Psoas muscle (tissue), 7 donors: ENCODE measurements at regions not wholly inside any gene's neighbourhood (a gene's known extent, or its start where the extent isn't known, plus 50 kb on each side); places are given as distances from the start of the nearest gene placed in this dataset.

Source experiments
- ATAC-seq, 4 donors: fragments of 200-7000 bp; cut with Tn5 transposase; one replicate each; pipeline ENCODE4 v1.9.1; 2020; ENCODE audit warnings: moderate library complexity in 3 of 4, mild to moderate bottlenecking in 2 of 4
- DNase-seq, 2 donors: peaks; one replicate each; pipeline ENCODE4 v3.0.0-alpha.2; 2020
- H3K27ac ChIP-seq: fragments of 200-600 bp; one replicate; pipeline ENCODE4 v1.8.0; 2022
- H3K27me3 ChIP-seq, 3 donors: fragments of 200-600 bp in 1 of 3; one replicate each; pipeline versions ENCODE4 v1.6.1 to v1.8.0; 2013 to 2022; ENCODE audit warnings: low read length in 2 of 3, mild to moderate bottlenecking in 2 of 3, moderate library complexity in 1 of 3; ENCODE audit not compliant: insufficient read depth in 3 of 3
- H3K36me3 ChIP-seq, 2 donors: fragments of 200-600 bp in 1 of 2; one replicate each; pipeline versions ENCODE4 v1.6.1 to v1.8.0; 2013 to 2022; ENCODE audit warnings: low read depth in 1 of 2, mild to moderate bottlenecking in 1 of 2, moderate library complexity in 1 of 2; ENCODE audit not compliant: insufficient read depth in 1 of 2
- H3K4me1 ChIP-seq: fragments of 200-600 bp; one replicate; pipeline ENCODE4 v1.8.0; 2022
- H3K4me3 ChIP-seq: fragments of 200-600 bp; one replicate; pipeline ENCODE4 v1.8.0; 2022; ENCODE audit warnings: mild to moderate bottlenecking
- H3K9me3 ChIP-seq: fragments of 200-600 bp; one replicate; pipeline ENCODE4 v1.8.0; 2022
- CTCF ChIP-seq: fragments of 200-600 bp; IDR thresholded peaks from one replicate; pipeline ENCODE4 v1.8.0; 2022; ENCODE audit warnings: antibody characterized with exemption
- WGBS, 3 donors: extraction: QIAGEN DNeasy Blood & Tissue Kit; methylation state at CpG; one replicate each; pipeline versions ENCODE4 v1.1.6 to v1.1.7; 2013; 5-methylcytosine and 5-hydroxymethylcytosine counted together
- intact Hi-C, 2 donors: fragments of 100-400 bp; cut with DNase I; formaldehyde crosslinking; loops; one replicate each; pipeline versions ENCODE4 v1.11.0 to v1.14.2; 2022
- donor health status: healthy with polysubstance abuse.
- donor health status: DM: no; HTN: no; CAD: no; lungs with moderate emphysema.
- donor health status: Bipolar disorder and iron deficiency.
- donor health status: healthy.
- donor health status: DM: yes; HTN: yes; CAD: no.
- donor health status: DM: no; HTN: no; CAD: no.
- donor health status: DM: yes; HTN: yes; CAD: no.

- WGBS, 3 donors: 72 to 76% (median 75%) methylated on average over 3 of the region's 3 CpGs
- Histone ChIP-seq H3K4me1 (no peaks in the 10 kb centered on the region), H3K36me3 (no peaks in the 10 kb centered on the region), H3K27ac (no peak overlapping the region), H3K9me3 (no peaks in the 10 kb centered on the region), H3K27me3 (peaks cover 0 to 2% (median 0%) of the 10 kb centered on the region in 3 donors), H3K4me3 (no peak overlapping the region)
- DNase-seq (no peak), ATAC-seq (no peak)
- intact Hi-C loops: no loop called here
- TF ChIP-seq CTCF: no peak
Measured at GRCh38 chr20:52652271-52652670, 319.9 kb upstream of the TSHZ2 start.

GRCh38 chr20:52649727-52650126 lies 322.4 kb upstream of the TSHZ2 start:
- intact Hi-C loops: no loop called here
- no peaks in the 10 kb centered on the region for H3K9me3 ChIP-seq
- ATAC-seq: no peak
- H3K4me3 ChIP-seq: no peak overlapping the region
- H3K27me3 ChIP-seq: peaks cover 0 to 2% (median 0%) of the 10 kb centered on the region in 3 donors
- no peak for DNase-seq
- no peak overlapping the region for H3K27ac ChIP-seq
- no peaks in the 10 kb centered on the region for H3K36me3 ChIP-seq
- no peak for TF ChIP-seq CTCF
- H3K4me1 ChIP-seq: no peaks in the 10 kb centered on the region

GRCh38 chr20:52645822-52646221 lies 326.3 kb upstream of the TSHZ2 start:
- intact Hi-C loops: no loop called here
- no peak overlapping the region for H3K4me3 ChIP-seq
- DNase-seq (no peak), ATAC-seq (no peak)
- TF ChIP-seq CTCF: no peak
- H3K27ac ChIP-seq: no peak overlapping the region
- WGBS, 3 donors: 79 to 92% (median 92%) methylated on average over 1 of the region's 1 CpG
- H3K4me1 ChIP-seq: no peaks in the 10 kb centered on the region
- no peaks in the 10 kb centered on the region for H3K9me3 ChIP-seq
- H3K36me3 ChIP-seq: no peaks in the 10 kb centered on the region
- peaks cover 0 to 2% (median 0%) of the 10 kb centered on the region in 3 donors for H3K27me3 ChIP-seq

GRCh38 chr20:52643034-52643433 lies 329.1 kb upstream of the TSHZ2 start:
- TF ChIP-seq CTCF: no peak
- no peak overlapping the region for H3K27ac ChIP-seq
- H3K27me3 ChIP-seq: peaks cover 0 to 2% (median 0%) of the 10 kb centered on the region in 3 donors
- intact Hi-C loops: no loop called here
- H3K4me3 ChIP-seq: no peak overlapping the region
- WGBS, 3 donors: 70 to 79% (median 70%) methylated on average over 3 of the region's 3 CpGs
- no peaks in the 10 kb centered on the region for H3K9me3 ChIP-seq
- ATAC-seq (no peak), DNase-seq (no peak)
- H3K36me3 ChIP-seq: no peaks in the 10 kb centered on the region
- H3K4me1 ChIP-seq: no peaks in the 10 kb centered on the region

GRCh38 chr20:52637201-52637600 lies 335.0 kb upstream of the TSHZ2 start:
- TF ChIP-seq CTCF: no peak
- H3K9me3 ChIP-seq: no peaks in the 10 kb centered on the region
- no peaks in the 10 kb centered on the region for H3K36me3 ChIP-seq
- intact Hi-C loops: no loop called here
- no peaks in the 10 kb centered on the region for H3K27me3 ChIP-seq
- ATAC-seq: no peak
- H3K4me1 ChIP-seq: no peaks in the 10 kb centered on the region
- WGBS, 3 donors: 73 to 80% (median 73%) methylated on average over 3 of the region's 3 CpGs
- H3K27ac ChIP-seq: no peak overlapping the region
- no peak overlapping the region for H3K4me3 ChIP-seq
- DNase-seq: no peak
